ENCODE measurements at regions not wholly inside any gene's neighbourhood (a gene's known extent, or its start where the extent isn't known, plus 50 kb on each side); places are given as distances from the start of the nearest gene placed in this dataset.

DNA sequence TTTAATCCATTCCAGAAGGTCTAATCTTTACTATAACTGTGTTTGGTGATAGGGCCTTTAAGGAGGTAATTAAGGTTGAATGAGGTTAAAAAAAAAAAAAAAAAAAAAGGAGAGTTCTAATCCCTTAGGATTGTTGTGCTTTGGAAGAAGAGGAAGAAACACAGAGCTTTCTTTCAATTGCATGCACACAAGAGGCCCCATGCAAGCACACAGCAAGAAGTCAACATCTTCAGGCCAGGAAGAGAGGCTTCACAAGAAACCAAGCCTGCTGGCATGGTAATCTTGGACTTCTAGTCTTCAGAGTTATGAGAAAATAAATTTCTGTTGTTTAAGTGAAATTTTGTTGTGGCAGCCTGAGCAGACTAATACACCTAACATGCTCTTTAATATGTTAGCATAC lies 118.6 kb downstream of the NAA11 start:
- no peak overlapping the region for H4K91ac ChIP-seq (ENCODE audit: insufficient read length, low read depth, low read length)
- Mint-ChIP-seq H3K27me3 (ENCODE audit: low read depth) (peaks cover 2% of the 10 kb centered on the region; the same call in 1 of the 2 replicates), H3K9me3 (peaks cover 15 to 19% of the 10 kb centered on the region in 2 experiments; a peak in 4 of 5 replicates), H3K4me3 (no peak overlapping the region), H3K4me1 (peaks cover 13 to 18% of the 10 kb centered on the region in 2 experiments), H3K27ac (no peak overlapping the region), H3K36me3 (ENCODE audit: insufficient read depth in 1 of 3, low read depth in 3 of 3) (peaks cover 4 to 19% (median 4%) of the 10 kb centered on the region in 3 experiments; a peak in 6 of 7 replicates)
- no peak overlapping the region for H2AFZ ChIP-seq (ENCODE audit: low read length)
- H3K18ac ChIP-seq (ENCODE audit: insufficient read length, low read depth, low read length), result no peak overlapping the region
- no peaks in the 10 kb centered on the region for H3K9me3 ChIP-seq (ENCODE audit: control insufficient read depth, low read depth, low read length)
- H3T11ph ChIP-seq (ENCODE audit: low read length), result no peak overlapping the region
- no peaks in the 10 kb centered on the region for H3K79me1 ChIP-seq (ENCODE audit: insufficient read depth, low read depth, low read length, poor library complexity, severe bottlenecking)
- H2BK120ac ChIP-seq (ENCODE audit: low read depth, low read length, poor library complexity, severe bottlenecking), result no peak overlapping the region
- no peak overlapping the region for H2BK15ac ChIP-seq (ENCODE audit: low read depth, low read length)
- H3K79me2 ChIP-seq (ENCODE audit: insufficient read depth, low read length), result no peaks in the 10 kb centered on the region
- H3K9ac ChIP-seq (ENCODE audit: extremely low read depth, insufficient read length, low read length), result no peak overlapping the region
- no peak overlapping the region for H4K5ac ChIP-seq (ENCODE audit: insufficient read length, low read depth, low read length)
- H3K14ac ChIP-seq (ENCODE audit: insufficient read depth, low read length), result no peak overlapping the region
- no peak overlapping the region for H2BK5ac ChIP-seq (ENCODE audit: insufficient read length, low read length)
- H2BK20ac ChIP-seq (ENCODE audit: low read depth, low read length, poor library complexity, severe bottlenecking), result no peak overlapping the region
- H2AK5ac ChIP-seq (ENCODE audit: insufficient read length, low read length), result no peak overlapping the region
- no peak for DNase-seq
- H3K4me1 ChIP-seq (ENCODE audit: insufficient read depth, low read length), result no peaks in the 10 kb centered on the region
- H3K27ac ChIP-seq (ENCODE audit: insufficient read length, low read depth, low read length), result no peak overlapping the region
- TF ChIP-seq, protein P1, sequence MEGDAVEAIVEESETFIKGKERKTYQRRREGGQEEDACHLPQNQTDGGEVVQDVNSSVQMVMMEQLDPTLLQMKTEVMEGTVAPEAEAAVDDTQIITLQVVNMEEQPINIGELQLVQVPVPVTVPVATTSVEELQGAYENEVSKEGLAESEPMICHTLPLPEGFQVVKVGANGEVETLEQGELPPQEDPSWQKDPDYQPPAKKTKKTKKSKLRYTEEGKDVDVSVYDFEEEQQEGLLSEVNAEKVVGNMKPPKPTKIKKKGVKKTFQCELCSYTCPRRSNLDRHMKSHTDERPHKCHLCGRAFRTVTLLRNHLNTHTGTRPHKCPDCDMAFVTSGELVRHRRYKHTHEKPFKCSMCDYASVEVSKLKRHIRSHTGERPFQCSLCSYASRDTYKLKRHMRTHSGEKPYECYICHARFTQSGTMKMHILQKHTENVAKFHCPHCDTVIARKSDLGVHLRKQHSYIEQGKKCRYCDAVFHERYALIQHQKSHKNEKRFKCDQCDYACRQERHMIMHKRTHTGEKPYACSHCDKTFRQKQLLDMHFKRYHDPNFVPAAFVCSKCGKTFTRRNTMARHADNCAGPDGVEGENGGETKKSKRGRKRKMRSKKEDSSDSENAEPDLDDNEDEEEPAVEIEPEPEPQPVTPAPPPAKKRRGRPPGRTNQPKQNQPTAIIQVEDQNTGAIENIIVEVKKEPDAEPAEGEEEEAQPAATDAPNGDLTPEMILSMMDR (conservative IDR thresholded peaks at IDR 0.05), result no peak
- no peak overlapping the region for H3K4ac ChIP-seq (ENCODE audit: low read depth, low read length)
- H3K23ac ChIP-seq (ENCODE audit: insufficient read length, low read depth, low read length), result no peak overlapping the region
- H2BK12ac ChIP-seq (ENCODE audit: insufficient read length, low read depth, low read length), result no peak overlapping the region
- H3K27me3 ChIP-seq (ENCODE audit: insufficient read depth, low read length), result no peaks in the 10 kb centered on the region
- no peak overlapping the region for H3K56ac ChIP-seq (ENCODE audit: insufficient read length, low read depth, low read length)
- H4K8ac ChIP-seq (replicated peaks; ENCODE audit: insufficient read length, low read depth, low read length), result no peak overlapping the region
- no peaks in the 10 kb centered on the region for H3K23me2 ChIP-seq (ENCODE audit: insufficient read length, low read depth, low read length, poor library complexity, severe bottlenecking)
- H4K20me1 ChIP-seq (ENCODE audit: control insufficient read depth, insufficient read depth, insufficient read length), result no peaks in the 10 kb centered on the region
- H3K4me2 ChIP-seq (ENCODE audit: insufficient read depth, insufficient read length, low read length), result no peak overlapping the region

All from H9 (cell line).